HG03108 (cell line): ENCODE measurements at regions not wholly inside any gene's neighbourhood (a gene's known extent, or its start where the extent isn't known, plus 50 kb on each side); places are given as distances from the start of the nearest gene placed in this dataset.
"Not testable (repeated sequence)": the region's sequence is repeated elsewhere in the genome, so short reads cannot be mapped to it uniquely, and the experiment has no call there.

Experiments used
- ATAC-seq: cut with Tn5 transposase; IDR thresholded peaks from one replicate; pipeline ENCODE4 v1.9.1; 2021; ENCODE audit warnings: moderate library complexity; ENCODE audit not compliant: unreplicated experiment

DNA sequence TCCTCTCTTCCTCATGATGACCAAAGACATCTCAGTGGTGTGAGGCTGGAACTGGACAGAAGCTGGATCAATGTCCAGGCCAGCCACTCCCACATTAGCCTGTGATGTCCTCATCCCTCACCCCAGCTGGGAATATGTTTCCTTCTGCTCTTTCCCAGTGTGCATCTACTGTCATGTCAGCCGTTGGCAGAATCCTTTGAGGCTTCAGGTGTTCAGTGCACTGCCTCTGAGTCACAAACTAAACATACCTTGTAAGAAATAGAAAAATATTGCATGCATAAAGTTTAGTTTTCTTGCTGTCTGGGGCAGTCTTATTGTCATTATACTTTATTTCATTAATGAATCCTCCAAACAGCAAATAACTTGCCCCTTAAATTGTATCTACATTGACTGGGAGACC, 161.6 kb upstream of the RASGRP1 start:
- no peak for ATAC-seq

DNA sequence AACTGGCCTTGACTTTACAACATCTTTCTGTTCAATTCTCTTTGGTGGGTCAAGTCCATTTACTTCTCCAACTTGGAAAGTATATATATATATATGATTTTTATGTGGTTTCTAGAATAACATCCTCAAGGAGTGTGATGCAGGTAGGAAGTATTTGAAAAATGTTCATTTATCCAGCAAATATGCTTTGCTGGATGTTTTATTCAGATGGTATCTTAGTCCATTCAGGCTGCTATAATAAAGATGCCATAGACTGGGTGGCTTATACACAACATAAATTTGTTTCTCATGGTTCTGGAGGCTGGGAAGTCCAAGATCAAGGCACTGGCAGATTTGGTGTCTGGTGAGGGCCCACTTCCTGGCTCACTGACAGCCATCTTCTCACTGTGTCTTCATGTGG, 168.7 kb upstream of the RASGRP1 start:
- ATAC-seq = no peak

DNA sequence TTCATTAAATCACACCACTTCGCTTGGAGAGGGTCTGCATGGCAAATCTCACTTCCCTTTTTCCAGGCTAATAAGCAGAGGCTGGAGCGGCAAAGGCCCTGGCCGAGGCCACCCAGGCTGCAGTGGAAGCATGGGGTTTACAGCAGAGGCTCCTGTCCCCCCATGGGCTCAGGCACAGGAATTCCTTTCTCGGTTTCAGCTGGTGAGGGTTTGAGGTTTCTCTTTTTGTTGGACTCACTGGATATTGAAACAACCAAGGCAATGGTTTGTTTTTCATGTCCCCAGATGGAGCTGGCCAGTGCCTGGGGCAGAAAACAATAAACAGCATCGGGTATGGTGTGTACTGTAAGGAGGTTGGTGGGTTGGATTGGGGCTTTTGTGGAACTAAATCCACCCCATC, 175.6 kb upstream of the RASGRP1 start:
- ATAC-seq = no peak

DNA sequence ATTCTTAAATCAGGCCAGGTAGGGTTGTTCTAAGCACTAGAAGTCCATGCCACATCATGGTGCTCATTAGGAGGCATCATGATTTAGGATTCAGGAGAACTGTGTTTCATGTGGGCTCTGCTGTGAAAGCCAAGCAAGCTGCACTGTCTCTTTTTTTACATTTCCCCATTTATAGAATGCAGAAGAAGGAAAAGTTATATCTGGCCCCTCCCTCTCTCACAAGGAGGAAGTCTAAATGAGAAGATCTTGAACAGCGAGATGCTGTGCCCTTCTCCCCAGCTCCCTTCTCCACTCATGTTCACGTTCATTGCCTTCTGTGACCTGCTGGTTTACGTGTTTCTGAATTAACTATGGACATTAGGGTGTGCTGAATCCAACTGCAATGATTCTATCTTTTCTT, 178.5 kb upstream of the RASGRP1 start:
- no peak for ATAC-seq

DNA sequence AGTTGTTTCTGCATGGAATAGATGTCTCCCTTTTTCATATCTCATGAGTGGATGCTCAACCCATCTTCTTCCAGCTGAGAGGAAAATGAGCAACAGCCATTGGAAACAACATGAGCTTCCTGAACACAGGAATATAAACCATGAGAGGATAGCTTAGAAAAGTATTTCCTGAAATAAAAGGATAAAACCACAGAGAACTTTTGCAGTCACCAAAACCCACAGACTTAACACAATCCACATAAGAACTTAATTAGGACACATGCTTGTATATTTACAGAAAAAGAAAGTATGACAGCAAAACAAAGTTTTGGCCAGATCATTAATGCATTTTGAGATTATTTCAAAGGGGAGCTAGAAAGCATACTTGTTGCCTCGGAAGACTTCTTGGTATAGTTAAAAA, 180.5 kb upstream of the RASGRP1 start:
- ATAC-seq = no peak

DNA sequence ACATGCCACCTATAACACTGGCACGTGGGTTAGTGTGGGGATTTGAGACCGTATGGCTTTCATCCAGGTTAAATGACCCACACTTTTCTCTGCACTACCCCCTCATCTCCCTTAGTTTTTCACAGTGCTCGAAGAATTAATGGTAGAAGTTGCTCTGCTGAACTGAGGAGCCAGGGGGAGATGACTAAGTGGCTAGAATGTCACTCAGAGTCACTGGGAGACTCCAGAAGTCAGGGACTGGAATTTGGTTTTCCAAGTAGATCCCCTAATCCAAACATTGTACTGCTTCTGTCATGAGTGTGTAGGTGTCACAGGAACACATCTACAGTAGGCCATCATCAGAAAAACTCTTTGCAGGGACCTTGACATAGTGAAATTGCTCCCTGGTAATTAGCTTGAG, 181.0 kb upstream of the RASGRP1 start:
- ATAC-seq = no peak

DNA sequence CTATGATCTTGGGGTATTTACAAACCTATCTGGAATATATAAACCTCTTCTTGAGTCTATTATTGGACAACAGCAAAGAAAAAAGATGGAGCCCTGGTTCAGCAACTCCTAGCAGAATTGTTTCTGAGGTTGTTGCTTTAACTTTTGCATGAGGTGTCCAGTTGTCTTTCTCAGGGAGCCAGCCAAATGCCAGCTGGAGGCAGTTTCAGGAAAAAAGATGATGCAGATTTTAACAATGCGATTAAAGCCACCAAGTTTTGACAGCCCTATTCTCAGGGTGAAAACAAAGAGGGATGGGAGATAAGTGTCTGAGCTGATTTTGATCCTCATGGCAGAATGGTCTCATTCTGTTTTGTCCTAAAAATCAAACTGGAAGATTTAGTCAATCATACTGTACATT, 181.6 kb upstream of the RASGRP1 start:
- no peak for ATAC-seq

DNA sequence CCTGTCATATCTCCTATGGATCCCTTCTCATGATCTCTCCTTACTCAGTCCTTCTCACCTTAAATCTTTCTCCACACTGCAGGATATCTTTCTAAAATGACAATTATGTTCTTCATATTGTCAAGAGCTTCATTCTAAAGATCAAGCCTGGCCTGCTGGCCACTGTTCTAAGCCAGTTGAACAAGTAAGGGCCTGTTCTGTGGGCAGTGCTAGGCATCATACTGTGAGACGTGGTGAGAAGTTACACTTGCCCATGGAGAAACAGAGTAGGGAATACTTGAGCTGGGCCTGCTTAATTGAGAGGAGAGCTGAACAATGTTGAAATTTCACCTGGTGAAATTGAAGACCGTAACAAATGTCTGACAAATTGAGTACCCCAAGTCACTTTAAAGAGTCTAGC, 184.1 kb upstream of the RASGRP1 start:
- ATAC-seq = no peak

DNA sequence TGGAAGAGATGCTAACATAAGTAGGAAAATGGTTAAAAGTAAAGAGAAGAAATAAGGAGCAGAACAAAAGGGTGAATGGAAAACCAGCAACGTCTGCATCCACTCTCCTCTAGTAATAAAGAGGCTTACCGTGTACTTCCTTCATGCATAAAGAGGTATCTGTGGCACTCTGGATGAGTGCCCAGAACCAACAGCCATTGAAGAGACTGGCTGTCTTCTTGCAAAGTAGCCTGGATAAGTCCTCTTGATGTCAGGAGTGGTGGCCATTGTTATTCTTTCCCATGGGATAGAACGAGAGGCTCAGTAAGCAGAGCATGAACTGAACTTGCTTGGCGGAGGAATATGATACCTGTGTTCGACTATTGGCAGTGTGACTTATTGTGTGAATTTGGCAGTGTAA, 186.2 kb upstream of the RASGRP1 start:
- no peak for ATAC-seq

DNA sequence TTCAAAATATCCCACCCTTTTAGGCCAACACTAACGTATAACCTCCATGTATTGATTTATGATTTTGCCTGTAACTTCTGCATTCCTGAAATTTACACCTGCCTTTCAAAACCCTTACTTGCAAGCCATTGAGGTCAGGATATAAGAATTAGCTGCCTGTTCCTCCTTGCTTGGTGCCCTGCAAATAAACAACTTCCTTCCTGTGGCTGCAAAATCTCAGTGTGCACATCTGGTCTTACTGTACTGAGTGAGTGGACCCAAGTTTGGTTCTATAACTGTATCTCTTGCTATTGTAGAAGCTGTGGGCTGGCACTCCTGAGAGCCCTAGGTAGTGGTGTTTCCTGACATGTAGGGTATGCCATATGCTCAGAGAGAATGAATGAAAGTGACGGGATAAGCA, 191.1 kb upstream of the RASGRP1 start:
- ATAC-seq = no peak

DNA sequence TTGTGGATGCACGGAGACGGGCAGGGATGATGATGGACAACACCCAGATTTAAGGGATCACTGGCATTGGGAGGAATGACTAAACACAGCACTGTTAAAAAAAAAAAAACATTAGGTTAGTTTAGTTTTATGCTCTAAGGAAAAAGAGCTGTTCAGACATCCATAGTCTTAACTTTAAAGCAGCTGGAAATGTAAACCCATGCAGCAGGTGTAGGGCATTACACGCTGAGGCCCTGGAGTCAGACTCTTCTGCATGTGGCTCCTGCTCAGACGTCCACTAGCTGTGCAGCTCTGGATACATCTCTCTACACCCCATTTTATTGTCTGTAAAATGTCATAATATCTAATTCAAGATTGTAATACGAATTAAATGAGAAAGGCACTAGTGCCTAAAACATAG, 191.8 kb upstream of the RASGRP1 start:
- ATAC-seq = no peak

DNA sequence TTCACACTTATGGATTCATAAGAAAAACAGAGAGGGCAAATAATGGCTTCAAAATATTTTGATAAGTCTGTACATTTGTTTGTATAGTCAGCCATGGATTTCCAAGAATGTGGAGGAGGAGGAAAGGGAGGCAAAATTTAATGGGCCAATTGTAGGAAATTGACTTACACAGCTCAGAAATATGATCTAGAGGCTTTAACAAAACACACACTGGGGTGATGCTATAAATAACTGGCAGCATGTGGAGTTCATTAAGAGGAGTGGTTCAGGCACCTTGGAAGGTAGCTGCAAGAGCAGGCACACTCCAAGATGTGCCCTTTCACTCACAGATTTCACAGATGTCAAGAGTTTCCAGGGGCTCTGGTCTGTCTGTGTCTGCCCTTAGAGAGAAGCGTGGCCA, 193.4 kb upstream of the RASGRP1 start:
- no peak for ATAC-seq

DNA sequence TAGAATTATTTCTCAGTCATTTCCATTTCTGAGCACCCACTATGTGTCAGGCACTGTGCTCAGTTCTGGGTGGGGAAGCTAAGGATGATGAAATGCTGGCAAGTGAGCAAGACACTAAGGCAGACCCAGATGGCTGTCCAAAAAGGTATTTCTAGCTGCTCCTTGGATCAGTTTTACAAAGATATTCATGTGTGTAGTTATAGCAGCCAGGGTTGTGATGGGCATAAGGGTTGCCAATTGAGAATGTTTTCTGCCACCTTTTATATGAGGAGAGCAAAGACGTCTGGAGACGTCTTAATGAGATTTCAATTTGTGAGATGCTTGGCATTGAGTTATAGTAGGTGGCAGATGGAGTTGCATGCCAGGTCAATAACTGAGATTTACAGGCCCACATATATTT, 197.1 kb upstream of the RASGRP1 start:
- ATAC-seq = no peak

DNA sequence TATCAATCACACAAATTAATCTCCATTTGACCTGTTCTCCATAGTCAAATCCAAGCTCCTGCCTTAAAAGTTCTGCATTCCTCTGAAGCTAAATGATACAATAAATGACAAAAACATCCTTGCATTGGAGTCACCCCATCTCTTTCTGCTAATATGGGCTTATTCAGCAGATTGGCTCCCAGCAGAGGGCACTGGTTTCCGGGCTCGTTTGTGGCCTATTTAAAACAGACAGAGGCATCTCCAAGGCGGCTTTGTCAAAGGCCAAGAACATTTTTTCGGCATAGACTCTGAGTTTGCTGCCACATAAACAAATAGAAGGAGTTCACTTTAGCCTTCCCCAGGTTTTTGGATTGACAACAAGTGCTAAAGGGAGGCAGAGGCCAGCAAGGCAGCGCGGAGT, 204.4 kb upstream of the RASGRP1 start:
- no peak for ATAC-seq

DNA sequence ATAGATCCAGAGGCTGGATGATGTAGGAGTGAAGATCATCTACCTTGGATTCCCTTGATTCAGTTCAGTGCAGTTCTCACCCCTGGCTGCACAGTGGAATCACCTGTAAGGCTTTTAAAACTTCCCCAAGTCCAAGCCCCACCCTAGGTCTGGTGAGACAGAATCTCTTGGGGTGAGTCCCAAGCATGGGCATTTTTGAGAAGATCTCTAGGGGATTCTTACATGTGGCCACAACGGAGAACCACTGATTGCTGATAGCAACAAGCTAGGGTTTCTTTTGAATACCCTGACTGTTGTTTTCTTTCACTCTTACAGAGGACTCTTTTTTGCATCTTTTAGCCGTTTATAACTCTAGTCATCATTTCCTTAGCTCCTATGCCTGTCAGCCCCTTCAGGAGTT, 204.9 kb upstream of the RASGRP1 start:
- no peak for ATAC-seq

DNA sequence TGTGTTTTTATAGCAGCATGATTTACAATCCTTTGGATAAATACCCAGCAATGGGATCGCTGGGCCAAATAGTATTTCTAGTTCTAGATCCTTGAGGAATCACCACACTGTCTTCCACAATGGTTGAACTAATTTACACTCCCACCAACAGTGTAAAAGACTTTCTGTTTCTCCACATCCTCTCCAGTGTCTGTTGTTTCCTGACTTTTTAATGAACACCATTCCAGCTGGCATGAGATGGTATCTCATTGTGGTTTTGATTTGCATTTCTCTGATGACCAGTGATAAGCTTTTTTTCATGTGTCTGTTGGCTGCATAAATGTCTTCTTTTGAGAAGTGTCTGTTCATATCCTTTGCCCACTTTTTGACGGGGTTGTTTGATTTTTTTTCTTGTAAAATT, 209.5 kb upstream of the RASGRP1 start:
- not testable (repeated sequence) for ATAC-seq

DNA sequence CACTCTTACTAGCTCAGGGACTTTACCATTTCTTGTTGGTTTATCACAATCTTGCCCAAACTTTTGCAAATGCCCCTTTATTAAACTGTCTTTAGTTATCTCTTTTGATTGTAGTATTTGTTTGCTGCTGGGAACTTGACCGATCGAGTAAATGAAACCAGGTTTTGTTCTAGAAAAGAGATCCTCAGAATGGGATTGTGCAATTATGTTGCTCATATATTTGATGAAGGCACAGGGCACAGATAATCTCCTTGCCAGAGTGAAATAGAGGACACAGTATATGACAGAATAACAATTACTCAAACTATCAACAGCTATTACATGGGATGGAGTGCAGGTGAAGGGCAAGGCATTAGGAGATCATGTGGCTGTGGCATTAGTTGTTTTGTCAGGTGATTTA, 216.6 kb upstream of the RASGRP1 start:
- ATAC-seq = no peak

DNA sequence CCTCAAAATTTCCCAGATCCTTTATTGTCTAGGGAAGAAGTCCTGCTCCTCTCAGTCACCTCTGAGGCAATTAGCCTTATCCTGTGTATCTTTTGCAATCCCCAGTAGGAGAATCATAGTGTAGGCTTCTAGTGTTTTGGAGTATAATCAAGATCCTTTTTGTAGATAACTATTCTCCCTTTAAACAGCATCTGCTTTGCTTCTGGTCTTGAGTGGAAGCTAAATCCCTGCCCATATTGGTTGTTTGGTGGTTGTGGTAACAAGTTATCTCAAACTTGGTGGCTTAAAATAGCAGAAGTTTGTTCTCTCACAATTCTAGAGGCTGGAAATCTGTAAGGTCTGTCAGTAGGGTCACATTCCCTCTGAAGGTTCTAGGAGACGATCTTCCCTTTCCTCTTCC, 217.5 kb upstream of the RASGRP1 start:
- ATAC-seq = no peak

DNA sequence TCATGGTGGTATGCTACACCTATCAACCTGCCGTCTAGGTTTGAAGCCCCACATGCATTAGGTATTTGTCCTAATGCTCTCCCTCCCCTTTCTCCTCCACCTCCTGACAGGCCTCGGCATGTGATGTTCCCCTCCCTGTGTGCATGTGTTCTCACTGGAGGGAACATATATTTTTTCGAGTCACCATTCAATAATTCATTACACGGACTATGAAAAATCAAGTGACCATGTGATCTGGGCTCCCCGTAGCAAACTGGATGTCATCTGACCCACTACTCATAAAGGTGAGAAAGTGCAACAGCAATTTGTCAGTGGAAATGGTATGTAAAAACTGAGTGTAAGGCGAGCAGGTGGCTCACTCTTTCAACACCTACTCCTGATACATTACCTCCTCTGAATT, 224.3 kb upstream of the RASGRP1 start:
- ATAC-seq = no peak

DNA sequence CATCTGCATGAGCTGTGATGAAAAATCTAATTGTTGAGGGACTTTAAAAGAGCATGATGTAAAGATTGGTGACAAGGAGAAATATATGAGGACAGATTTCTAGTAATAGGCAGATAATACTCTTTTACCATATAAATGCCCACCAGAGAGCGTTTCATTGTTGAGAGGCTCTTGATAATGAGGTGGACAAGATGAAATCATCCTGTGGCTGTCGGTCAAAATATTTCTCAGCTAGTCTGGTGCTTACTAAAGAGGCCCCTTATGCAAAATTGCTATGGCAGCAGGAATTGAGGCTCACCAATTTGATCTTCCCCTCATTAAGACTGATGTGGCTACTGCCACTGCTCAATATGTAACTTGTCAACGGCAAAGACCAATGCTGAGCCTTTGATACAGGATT, 225.0 kb upstream of the RASGRP1 start:
- no peak for ATAC-seq

DNA sequence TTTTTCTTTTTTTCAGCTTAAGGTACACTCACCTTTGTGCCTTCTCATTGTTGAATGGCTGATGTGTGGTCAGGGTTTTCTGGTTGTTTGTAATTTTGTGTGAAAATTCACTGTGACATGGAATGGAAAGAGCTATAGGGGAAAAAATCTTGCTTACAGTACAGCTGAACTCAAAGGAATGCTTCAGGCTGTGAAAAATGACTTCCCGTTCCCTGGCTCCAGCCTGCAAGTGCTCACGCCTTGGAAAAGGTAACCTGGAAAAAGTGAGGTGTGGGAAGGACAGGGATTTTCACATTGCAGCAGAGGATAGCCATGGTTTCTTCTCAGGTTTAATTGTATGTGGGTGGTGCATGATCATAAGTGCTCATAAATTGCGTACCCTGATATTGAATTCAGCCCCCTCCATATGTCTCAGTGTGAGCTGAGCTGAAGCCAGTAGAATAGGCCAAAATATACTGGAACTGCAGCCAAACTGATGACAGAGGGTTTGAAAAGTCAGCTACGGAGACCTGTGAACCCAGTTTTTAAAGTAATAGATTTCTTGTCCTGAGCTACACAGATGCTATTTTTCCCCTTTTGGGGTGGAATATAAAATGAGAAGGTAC, 228.7 kb upstream of the RASGRP1 start:
- ATAC-seq = no peak

DNA sequence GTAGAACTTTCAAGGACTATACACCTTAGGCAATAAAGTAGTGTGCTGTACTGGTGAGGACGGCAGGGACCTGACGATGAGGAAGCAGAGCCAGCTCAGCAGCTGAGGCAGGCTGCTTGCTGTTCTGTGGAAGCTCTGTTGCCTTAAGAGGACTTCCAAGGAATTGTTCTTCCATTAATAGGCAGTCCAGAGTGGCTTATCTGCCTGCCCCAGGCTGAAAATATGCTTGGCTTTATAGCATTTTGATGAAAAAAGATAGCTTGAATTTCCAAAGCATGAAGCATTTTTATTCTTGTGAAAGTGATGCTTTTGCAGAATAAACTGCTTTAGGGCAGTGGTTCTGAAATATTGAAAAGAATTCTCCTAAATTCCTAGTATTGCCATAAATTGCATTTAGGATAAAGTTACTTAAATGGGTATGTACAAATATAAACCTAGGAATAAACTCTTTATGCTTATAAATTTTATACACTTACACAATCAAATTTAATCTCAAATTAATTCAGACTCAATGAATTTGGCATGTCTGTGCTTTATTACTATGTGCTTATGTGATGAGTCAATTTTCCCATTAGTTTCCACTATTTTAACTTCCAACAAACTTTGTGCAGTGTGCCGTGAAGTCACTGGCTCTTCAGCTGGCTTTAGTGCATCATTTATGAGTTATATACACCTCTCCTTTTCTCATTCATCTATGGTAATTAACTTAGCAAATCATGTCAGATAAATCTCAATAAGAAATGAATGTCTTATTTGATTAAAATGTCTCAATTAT, 231.0 kb upstream of the RASGRP1 start:
- ATAC-seq = no peak

DNA sequence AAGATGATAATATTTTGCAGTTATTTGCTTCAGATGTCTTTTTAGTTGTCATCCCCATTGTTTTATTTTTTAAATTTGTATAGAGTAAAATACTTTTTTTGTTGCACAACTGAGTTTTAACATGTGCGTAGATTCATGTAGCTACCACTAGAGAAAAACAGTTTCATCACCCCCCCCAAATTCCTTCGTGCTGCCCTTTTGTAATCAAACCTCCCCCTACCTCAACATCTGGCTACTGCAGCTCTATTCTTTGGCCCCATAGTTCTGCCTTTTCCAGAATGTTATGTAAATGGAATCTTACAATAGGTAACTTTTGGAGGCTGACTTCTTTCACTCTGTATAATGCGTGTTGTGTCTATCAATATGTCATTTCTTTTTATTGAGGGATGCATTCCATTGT, 232.0 kb upstream of the RASGRP1 start:
- ATAC-seq = no peak
